H9 (cell line): ENCODE measurements at regions not wholly inside any gene's neighbourhood (a gene's known extent, or its start where the extent isn't known, plus 50 kb on each side); places are given as distances from the start of the nearest gene placed in this dataset.

Source experiments
- DNase-seq: peaks from one replicate; pipeline ENCODE4 v3.0.0-alpha.2; 2017
- H2AFZ ChIP-seq: one replicate; pipeline ENCODE4 v1.6.1; 2013; ENCODE audit warnings: mild to moderate bottlenecking, low read length, control low read depth, moderate library complexity
- H2AK5ac ChIP-seq: 2 replicates; pipeline ENCODE4 v1.6.1; 2013; ENCODE audit warnings: low read length, control low read depth, mixed read lengths; ENCODE audit not compliant: insufficient read length
- H2BK120ac ChIP-seq: one replicate; pipeline ENCODE4 v1.6.1; 2013; ENCODE audit warnings: low read depth, mild to moderate bottlenecking, low read length, control low read depth, inconsistent platforms; ENCODE audit not compliant: poor library complexity, severe bottlenecking
- H2BK12ac ChIP-seq: 2 replicates; pipeline ENCODE4 v1.6.1; 2013; ENCODE audit warnings: low read length, control low read depth, mixed read lengths, low read depth; ENCODE audit not compliant: insufficient read length
- H2BK15ac ChIP-seq: 2 replicates; pipeline ENCODE4 v1.6.1; 2013; ENCODE audit warnings: low read depth, low read length, control low read depth
- H2BK20ac ChIP-seq: one replicate; pipeline ENCODE4 v1.6.1; 2013; ENCODE audit warnings: low read depth, mild to moderate bottlenecking, low read length, control low read depth, inconsistent platforms; ENCODE audit not compliant: poor library complexity, severe bottlenecking
- H2BK5ac ChIP-seq: 2 replicates; pipeline ENCODE4 v1.6.1; 2013; ENCODE audit warnings: low read length, control low read depth, mixed read lengths; ENCODE audit not compliant: insufficient read length
- H3K14ac ChIP-seq: 2 replicates; pipeline ENCODE4 v1.6.1; 2013; ENCODE audit warnings: low read length, control low read depth; ENCODE audit not compliant: insufficient read depth
- H3K18ac ChIP-seq: 2 replicates; pipeline ENCODE4 v1.6.1; 2013; ENCODE audit warnings: low read depth, mild to moderate bottlenecking, mixed read lengths, low read length, control low read depth; ENCODE audit not compliant: insufficient read length
- H3K23ac ChIP-seq: 2 replicates; pipeline ENCODE4 v1.6.1; 2013; ENCODE audit warnings: low read length, control low read depth, mixed read lengths, low read depth; ENCODE audit not compliant: insufficient read length
- H3K23me2 ChIP-seq: 2 replicates; pipeline ENCODE4 v1.6.1; 2013; ENCODE audit warnings: low read depth, mild to moderate bottlenecking, mixed read lengths, low read length, control low read depth; ENCODE audit not compliant: insufficient read length, poor library complexity, severe bottlenecking
- H3K27ac ChIP-seq: 2 replicates; pipeline ENCODE4 v1.5.1; 2013; ENCODE audit warnings: low read length, control low read depth, mixed read lengths, low read depth; ENCODE audit not compliant: insufficient read length
- H3K27me3 ChIP-seq: 2 replicates; pipeline ENCODE4 v1.6.1; 2013; ENCODE audit warnings: low read length, control low read depth, inconsistent platforms; ENCODE audit not compliant: insufficient read depth
- H3K4ac ChIP-seq: 2 replicates; pipeline ENCODE4 v1.6.1; 2013; ENCODE audit warnings: low read depth, mild to moderate bottlenecking, control low read depth, inconsistent platforms, low read length, moderate library complexity
- H3K4me1 ChIP-seq: 2 replicates; pipeline ENCODE4 v1.6.1; 2013; ENCODE audit warnings: low read length, control low read depth, inconsistent platforms; ENCODE audit not compliant: insufficient read depth
- H3K4me2 ChIP-seq: 2 replicates; pipeline ENCODE4 v1.6.1; 2013; ENCODE audit warnings: low read length, control low read depth, mixed read lengths; ENCODE audit not compliant: insufficient read length, insufficient read depth
- H3K56ac ChIP-seq: 2 replicates; pipeline ENCODE4 v1.6.1; 2013; ENCODE audit warnings: low read depth, mild to moderate bottlenecking, mixed read lengths, low read length, control low read depth; ENCODE audit not compliant: insufficient read length
- H3K79me1 ChIP-seq: 2 replicates; pipeline ENCODE4 v1.6.1; 2013; ENCODE audit warnings: low read depth, mild to moderate bottlenecking, moderate library complexity, low read length, control low read depth, inconsistent platforms; ENCODE audit not compliant: insufficient read depth, poor library complexity, severe bottlenecking
- H3K79me2 ChIP-seq: 2 replicates; pipeline ENCODE4 v1.6.1; 2013; ENCODE audit warnings: low read length, control low read depth, inconsistent platforms; ENCODE audit not compliant: insufficient read depth
- H3K9ac ChIP-seq: 2 replicates; pipeline ENCODE4 v1.6.1; 2013; ENCODE audit warnings: low read length, control low read depth, mixed read lengths; ENCODE audit not compliant: insufficient read length; ENCODE audit errors: extremely low read depth
- H3K9me3 ChIP-seq: one replicate; pipeline ENCODE4 v1.6.1; 2013; ENCODE audit warnings: low read depth, low read length, inconsistent platforms; ENCODE audit not compliant: control insufficient read depth
- H3T11ph ChIP-seq: one replicate; pipeline ENCODE4 v1.6.1; 2013; ENCODE audit warnings: mild to moderate bottlenecking, low read length, control low read depth, inconsistent platforms
- H4K20me1 ChIP-seq: one replicate; pipeline ENCODE4 v1.6.1; 2013; ENCODE audit not compliant: control insufficient read depth, insufficient read length, insufficient read depth
- H4K5ac ChIP-seq: 2 replicates; pipeline ENCODE4 v1.6.1; 2013; ENCODE audit warnings: low read depth, mild to moderate bottlenecking, mixed read lengths, low read length, control low read depth; ENCODE audit not compliant: insufficient read length
- H4K8ac ChIP-seq: replicated peaks from 2 replicates; pipeline ENCODE4 v1.6.1; 2013; ENCODE audit warnings: low read length, control low read depth, mixed read lengths, low read depth; ENCODE audit not compliant: insufficient read length
- H4K91ac ChIP-seq: 2 replicates; pipeline ENCODE4 v1.6.1; 2013; ENCODE audit warnings: low read depth, mild to moderate bottlenecking, moderate library complexity, mixed read lengths, low read length, control low read depth; ENCODE audit not compliant: insufficient read length
- H3K27ac Mint-ChIP-seq, 3 experiments: 2 replicates in 2 of 3; 3 replicates in 1 of 3; pipeline ENCODE4 v1.8.0; 2020 to 2021; ENCODE audit warnings: mixed read lengths in 3 of 3, mild to moderate bottlenecking in 1 of 3, moderate library complexity in 1 of 3
- H3K27me3 Mint-ChIP-seq: 2 replicates; pipeline ENCODE4 v1.8.0; 2021; ENCODE audit warnings: low read depth, mild to moderate bottlenecking, moderate library complexity, mixed read lengths
- H3K36me3 Mint-ChIP-seq, 3 experiments: 2 replicates in 2 of 3; 3 replicates in 1 of 3; pipeline ENCODE4 v1.8.0; 2020 to 2021; ENCODE audit warnings: low read depth in 3 of 3, mixed read lengths in 3 of 3; ENCODE audit not compliant: insufficient read depth in 1 of 3
- H3K4me1 Mint-ChIP-seq, 2 experiments: 2 replicates each; pipeline ENCODE4 v1.8.0; 2020; ENCODE audit warnings: mixed read lengths in 2 of 2
- H3K4me3 Mint-ChIP-seq, 2 experiments: 2 replicates in 1 of 2; 3 replicates in 1 of 2; pipeline ENCODE4 v1.8.0; 2020 to 2021; ENCODE audit warnings: mild to moderate bottlenecking in 2 of 2, mixed read lengths in 2 of 2, moderate library complexity in 1 of 2
- H3K9me3 Mint-ChIP-seq, 2 experiments: 2 replicates in 1 of 2; 3 replicates in 1 of 2; pipeline ENCODE4 v1.8.0; 2020; ENCODE audit warnings: mild to moderate bottlenecking in 2 of 2, mixed read lengths in 2 of 2, moderate library complexity in 1 of 2
- WGBS: extraction: QIAGEN DNeasy Blood & Tissue Kit; methylation state at CpG from one replicate; pipeline ENCODE4 v1.1.7; 2013; ENCODE audit warnings: missing lambda C conversion rate, low lambda C conversion rate, mixed read lengths; ENCODE audit not compliant: insufficient read length; ENCODE audit errors: extremely low coverage; 5-methylcytosine and 5-hydroxymethylcytosine counted together
- TF ChIP-seq, protein P1 (sequence below): fragments of 200-600 bp; sonication (generic); conservative IDR thresholded peaks from 3 replicates; pipeline ENCODE4 v1.8.0; 2021; ENCODE audit warnings: antibody characterized with exemption, mild to moderate bottlenecking

- no peak overlapping the region for H3K23ac ChIP-seq
- WGBS: no CpG with 5 or more reads among the region's 3 CpGs
- H2AFZ ChIP-seq: no peak overlapping the region
- no peak overlapping the region for H2BK12ac ChIP-seq
- H2BK120ac ChIP-seq: no peak overlapping the region
- Mint-ChIP-seq H3K9me3 (peaks cover 4 to 7% of the 10 kb centered on the region in 2 experiments; a peak in 3 of 5 replicates), H3K27ac (no peak overlapping the region), H3K27me3 (peaks cover 13% of the 10 kb centered on the region), H3K4me3 (no peak overlapping the region), H3K36me3 (peaks cover 0 to 5% (median 0%) of the 10 kb centered on the region in 3 experiments; a peak in 1 of 7 replicates), H3K4me1 (no peaks in the 10 kb centered on the region)
- no peak overlapping the region for H3K56ac ChIP-seq
- TF ChIP-seq, protein P1, sequence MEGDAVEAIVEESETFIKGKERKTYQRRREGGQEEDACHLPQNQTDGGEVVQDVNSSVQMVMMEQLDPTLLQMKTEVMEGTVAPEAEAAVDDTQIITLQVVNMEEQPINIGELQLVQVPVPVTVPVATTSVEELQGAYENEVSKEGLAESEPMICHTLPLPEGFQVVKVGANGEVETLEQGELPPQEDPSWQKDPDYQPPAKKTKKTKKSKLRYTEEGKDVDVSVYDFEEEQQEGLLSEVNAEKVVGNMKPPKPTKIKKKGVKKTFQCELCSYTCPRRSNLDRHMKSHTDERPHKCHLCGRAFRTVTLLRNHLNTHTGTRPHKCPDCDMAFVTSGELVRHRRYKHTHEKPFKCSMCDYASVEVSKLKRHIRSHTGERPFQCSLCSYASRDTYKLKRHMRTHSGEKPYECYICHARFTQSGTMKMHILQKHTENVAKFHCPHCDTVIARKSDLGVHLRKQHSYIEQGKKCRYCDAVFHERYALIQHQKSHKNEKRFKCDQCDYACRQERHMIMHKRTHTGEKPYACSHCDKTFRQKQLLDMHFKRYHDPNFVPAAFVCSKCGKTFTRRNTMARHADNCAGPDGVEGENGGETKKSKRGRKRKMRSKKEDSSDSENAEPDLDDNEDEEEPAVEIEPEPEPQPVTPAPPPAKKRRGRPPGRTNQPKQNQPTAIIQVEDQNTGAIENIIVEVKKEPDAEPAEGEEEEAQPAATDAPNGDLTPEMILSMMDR: no peak
- no peak overlapping the region for H3K9ac ChIP-seq
- H2BK20ac ChIP-seq: no peak overlapping the region
- no peak overlapping the region for H4K5ac ChIP-seq
- DNase-seq: no peak
- H4K20me1 ChIP-seq: no peaks in the 10 kb centered on the region
- no peaks in the 10 kb centered on the region for H3K9me3 ChIP-seq
- H2BK5ac ChIP-seq: no peak overlapping the region
- H3K4me2 ChIP-seq: no peak overlapping the region
- no peak overlapping the region for H3K27ac ChIP-seq
- no peak overlapping the region for H3K18ac ChIP-seq
- no peaks in the 10 kb centered on the region for H3K27me3 ChIP-seq
- no peak overlapping the region for H3T11ph ChIP-seq
- no peaks in the 10 kb centered on the region for H3K4me1 ChIP-seq
- no peak overlapping the region for H3K14ac ChIP-seq
- no peaks in the 10 kb centered on the region for H3K79me1 ChIP-seq
- no peaks in the 10 kb centered on the region for H3K23me2 ChIP-seq
- H2BK15ac ChIP-seq: no peak overlapping the region
- no peak overlapping the region for H4K8ac ChIP-seq
- no peaks in the 10 kb centered on the region for H3K79me2 ChIP-seq
- H4K91ac ChIP-seq: no peak overlapping the region
- no peak overlapping the region for H3K4ac ChIP-seq
- H2AK5ac ChIP-seq: no peak overlapping the region
Observed at GRCh38 chr16:50967827-50968612, 183.1 kb downstream of the SALL1 start.
